ENCODE measurements at regions not wholly inside any gene's neighbourhood (a gene's known extent, or its start where the extent isn't known, plus 50 kb on each side); places are given as distances from the start of the nearest gene placed in this dataset.

- DNase-seq, result no peak
- Mint-ChIP-seq H3K9me3 (peaks cover 12% of the 10 kb centered on the region; the same call in 1 of the 2 replicates), H3K4me3 (no peak overlapping the region), H3K27me3 (ENCODE audit: insufficient read depth) (no peaks in the 10 kb centered on the region; the same call in 1 of the 2 replicates), H3K4me1 (ENCODE audit: low read depth) (no peaks in the 10 kb centered on the region), H3K27ac (no peak overlapping the region), H3K36me3 (ENCODE audit: low read depth) (no peaks in the 10 kb centered on the region)
- no peak for TF ChIP-seq CTCF (IDR thresholded peaks at IDR 0.05)
Observed at GRCh38 chr6:97939440-97940168, 656.6 kb upstream of the MMS22L start.

GRCh38 chr6:97947841-97948240 is 664.8 kb upstream of the MMS22L start:
- Mint-ChIP-seq H3K27ac (no peak overlapping the region), H3K9me3 (peaks cover 5% of the 10 kb centered on the region; the same call in 1 of the 2 replicates), H3K36me3 (ENCODE audit: low read depth) (no peaks in the 10 kb centered on the region), H3K4me3 (no peak overlapping the region), H3K4me1 (ENCODE audit: low read depth) (no peaks in the 10 kb centered on the region), H3K27me3 (ENCODE audit: insufficient read depth) (no peaks in the 10 kb centered on the region)
- TF ChIP-seq CTCF (IDR thresholded peaks at IDR 0.05), result no peak
- DNase-seq, result no peak

GRCh38 chr6:97958134-97958533 is 675.1 kb upstream of the MMS22L start:
- no peak overlapping the region for H3K27ac Mint-ChIP-seq
- no peak for TF ChIP-seq CTCF (IDR thresholded peaks at IDR 0.05)

GRCh38 chr6:97963193-97963592 is 680.2 kb upstream of the MMS22L start:
- H3K4me3 Mint-ChIP-seq, result no peak overlapping the region
- no peak overlapping the region for H3K27ac Mint-ChIP-seq
- no peaks in the 10 kb centered on the region for H3K27me3 Mint-ChIP-seq (ENCODE audit: insufficient read depth)

More at GRCh38 chr6:97958134-97958533, 675.1 kb upstream of the MMS22L start:
- Mint-ChIP-seq H3K4me3 (no peak overlapping the region), H3K9me3 (peaks cover 42% of the 10 kb centered on the region), H3K36me3 (ENCODE audit: low read depth) (no peaks in the 10 kb centered on the region), H3K4me1 (ENCODE audit: low read depth) (no peaks in the 10 kb centered on the region), H3K27me3 (ENCODE audit: insufficient read depth) (no peaks in the 10 kb centered on the region; the same call in 1 of the 2 replicates)
- no peak for DNase-seq

GRCh38 chr6:97969065-97969464 is 686.0 kb upstream of the MMS22L start:
- no peaks in the 10 kb centered on the region for H3K4me1 Mint-ChIP-seq (ENCODE audit: low read depth)
- no peaks in the 10 kb centered on the region for H3K36me3 Mint-ChIP-seq (ENCODE audit: low read depth)
- H3K4me3 Mint-ChIP-seq, result no peak overlapping the region
- peaks cover 32% of the 10 kb centered on the region for H3K9me3 Mint-ChIP-seq
- TF ChIP-seq CTCF (IDR thresholded peaks at IDR 0.05), result no peak
- H3K27ac Mint-ChIP-seq, result no peak overlapping the region
- no peaks in the 10 kb centered on the region for H3K27me3 Mint-ChIP-seq (ENCODE audit: insufficient read depth)
- DNase-seq, result no peak

More at GRCh38 chr6:97963193-97963592, 680.2 kb upstream of the MMS22L start:
- no peak for TF ChIP-seq CTCF (IDR thresholded peaks at IDR 0.05)
- Mint-ChIP-seq H3K4me1 (ENCODE audit: low read depth) (no peaks in the 10 kb centered on the region), H3K36me3 (ENCODE audit: low read depth) (no peaks in the 10 kb centered on the region), H3K9me3 (peaks cover 34% of the 10 kb centered on the region)
- DNase-seq, result no peak
